GM20000 (cell line): ENCODE measurements at regions not wholly inside any gene's neighbourhood (a gene's known extent, or its start where the extent isn't known, plus 50 kb on each side); places are given as distances from the start of the nearest gene placed in this dataset.
A peak's percentile ranks its signal among the peaks of the same experiment; 100 is the strongest.
"Not testable (repeated sequence)": the region's sequence is repeated elsewhere in the genome, so short reads cannot be mapped to it uniquely, and the experiment has no call there.

Experiments
- DNase-seq: peaks from one replicate; pipeline ENCODE4 v3.0.0; 2012; ENCODE audit warnings: low spot score
- TF ChIP-seq, protein P1 (sequence below): IDR thresholded peaks from 2 replicates; pipeline ENCODE4 v1.5.1; 2012; ENCODE audit warnings: mild to moderate bottlenecking, control low read depth; ENCODE audit errors: extremely low read depth, missing control alignments

DNA sequence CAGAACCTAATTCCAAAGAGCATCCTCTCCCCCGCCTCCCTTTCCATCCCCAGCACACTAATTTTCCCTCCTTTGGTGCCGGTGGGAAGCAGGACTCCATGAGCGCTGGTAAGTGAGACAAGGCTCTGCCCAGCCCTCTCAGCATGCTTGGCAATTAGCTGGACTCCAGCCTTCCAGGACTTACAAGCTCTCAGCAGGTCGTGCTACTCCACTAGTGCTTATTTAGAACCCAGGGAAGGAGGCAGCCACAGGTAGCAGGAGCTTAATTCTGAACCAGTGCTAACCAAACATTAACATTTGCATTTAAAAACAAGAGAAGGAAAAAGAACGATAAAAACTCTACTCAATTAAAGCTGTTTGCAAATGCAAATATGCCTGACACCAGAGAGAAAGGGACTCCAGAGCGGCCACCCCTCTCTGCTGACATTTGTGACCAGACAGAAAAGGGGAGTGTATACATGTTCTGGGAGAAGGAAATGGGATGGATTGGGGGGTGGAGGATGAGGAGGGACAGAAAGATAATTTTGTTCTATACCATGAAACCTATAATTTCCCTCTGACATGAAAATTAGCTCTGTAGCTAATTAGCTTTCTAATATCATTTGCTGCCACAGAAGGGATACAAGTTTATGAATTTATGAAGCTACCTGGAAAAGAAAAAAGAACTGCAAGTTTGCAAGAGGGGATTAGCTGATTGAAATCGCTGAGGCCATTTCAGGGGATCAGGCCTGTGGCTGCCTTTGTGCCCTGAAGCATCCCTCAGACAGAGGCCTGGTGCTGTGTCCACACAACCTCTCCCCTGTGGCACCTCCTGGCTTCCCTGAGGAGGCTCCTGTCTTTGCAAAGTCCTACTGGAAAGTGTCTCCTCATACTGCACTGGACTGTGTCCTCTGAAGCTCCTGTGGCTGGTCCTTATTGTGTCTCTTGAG lies 266.3 kb downstream of the SEC61B start:
- no peak for DNase-seq
- TF ChIP-seq, protein P1, sequence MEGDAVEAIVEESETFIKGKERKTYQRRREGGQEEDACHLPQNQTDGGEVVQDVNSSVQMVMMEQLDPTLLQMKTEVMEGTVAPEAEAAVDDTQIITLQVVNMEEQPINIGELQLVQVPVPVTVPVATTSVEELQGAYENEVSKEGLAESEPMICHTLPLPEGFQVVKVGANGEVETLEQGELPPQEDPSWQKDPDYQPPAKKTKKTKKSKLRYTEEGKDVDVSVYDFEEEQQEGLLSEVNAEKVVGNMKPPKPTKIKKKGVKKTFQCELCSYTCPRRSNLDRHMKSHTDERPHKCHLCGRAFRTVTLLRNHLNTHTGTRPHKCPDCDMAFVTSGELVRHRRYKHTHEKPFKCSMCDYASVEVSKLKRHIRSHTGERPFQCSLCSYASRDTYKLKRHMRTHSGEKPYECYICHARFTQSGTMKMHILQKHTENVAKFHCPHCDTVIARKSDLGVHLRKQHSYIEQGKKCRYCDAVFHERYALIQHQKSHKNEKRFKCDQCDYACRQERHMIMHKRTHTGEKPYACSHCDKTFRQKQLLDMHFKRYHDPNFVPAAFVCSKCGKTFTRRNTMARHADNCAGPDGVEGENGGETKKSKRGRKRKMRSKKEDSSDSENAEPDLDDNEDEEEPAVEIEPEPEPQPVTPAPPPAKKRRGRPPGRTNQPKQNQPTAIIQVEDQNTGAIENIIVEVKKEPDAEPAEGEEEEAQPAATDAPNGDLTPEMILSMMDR: no peak

DNA sequence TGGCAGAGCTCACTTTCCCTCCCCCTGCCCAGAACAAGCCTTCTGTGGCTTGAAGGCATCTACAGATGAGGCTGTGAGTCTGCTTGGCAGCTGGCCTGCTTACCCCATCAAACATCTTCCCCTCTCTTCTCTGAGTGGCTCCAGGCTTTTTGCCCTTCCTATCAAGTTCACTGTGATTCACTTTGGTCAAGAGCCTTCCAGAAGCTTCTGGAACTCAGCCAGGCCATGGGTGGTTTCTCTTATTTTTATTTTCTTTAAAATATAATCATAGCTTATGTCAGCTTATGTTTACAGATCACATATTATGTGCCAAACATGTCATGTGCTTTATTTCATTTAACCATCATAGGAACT lies 267.0 kb downstream of the SEC61B start:
- TF ChIP-seq, protein P1: no peak
- DNase-seq: no peak

DNA sequence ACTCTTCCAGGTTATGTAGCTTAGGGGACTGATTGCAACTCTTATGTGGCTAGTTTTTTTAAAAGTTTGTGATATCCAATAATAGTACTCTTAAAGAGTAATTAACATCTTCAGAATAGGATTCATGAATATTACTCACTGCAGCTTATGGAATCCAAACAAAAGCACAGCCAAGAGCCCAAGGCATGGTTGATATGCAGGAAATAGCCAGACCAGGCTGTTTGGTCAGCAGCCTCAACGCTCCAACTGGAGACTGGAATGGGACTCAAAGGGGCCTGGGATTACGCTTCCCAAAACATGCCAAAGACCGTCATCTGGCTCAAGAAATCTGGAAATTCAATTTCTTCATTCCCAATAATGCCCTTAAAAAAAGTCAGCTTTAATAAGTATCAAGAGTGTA lies 268.6 kb downstream of the SEC61B start:
- no peak for DNase-seq

DNA sequence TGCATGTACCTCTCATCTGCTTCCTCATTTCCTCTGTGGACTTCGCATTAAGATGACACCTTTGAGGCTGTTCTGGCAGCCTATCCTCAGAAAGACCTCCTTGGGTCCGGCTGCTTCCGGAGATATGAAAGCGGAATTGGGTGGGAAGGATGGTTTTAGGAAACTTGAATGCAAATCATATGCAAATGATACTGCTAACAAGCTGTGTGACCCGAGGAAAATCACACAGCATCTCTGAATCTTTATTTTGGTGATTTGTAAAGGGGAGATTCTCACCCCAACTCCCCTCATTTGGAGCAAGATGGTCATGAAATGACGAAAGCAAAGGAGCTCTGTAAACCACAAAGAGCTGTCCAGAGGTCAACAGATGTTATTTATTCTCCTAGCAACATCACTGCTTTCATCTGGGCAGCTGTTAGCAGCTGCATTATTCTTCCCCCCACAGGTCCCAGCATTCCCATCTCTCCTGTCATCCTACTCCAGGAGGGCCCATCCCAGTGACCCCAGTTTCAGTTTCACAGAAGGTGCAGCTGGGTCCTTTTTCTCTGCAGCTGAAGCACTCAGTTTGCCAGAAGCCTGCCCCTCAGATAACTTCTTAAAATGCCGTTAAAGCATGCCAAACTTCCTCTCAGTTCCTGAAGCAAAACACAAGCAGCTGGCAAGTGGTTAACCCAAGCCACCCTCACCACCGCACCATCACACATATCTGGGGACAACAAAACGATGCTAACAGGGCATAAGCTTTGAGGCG lies 269.5 kb downstream of the SEC61B start:
- DNase-seq: peak; percentile 36
- TF ChIP-seq, protein P1: no peak

More for the DNA sequence above, 268.6 kb downstream of the SEC61B start:
- TF ChIP-seq, protein P1: no peak

DNA sequence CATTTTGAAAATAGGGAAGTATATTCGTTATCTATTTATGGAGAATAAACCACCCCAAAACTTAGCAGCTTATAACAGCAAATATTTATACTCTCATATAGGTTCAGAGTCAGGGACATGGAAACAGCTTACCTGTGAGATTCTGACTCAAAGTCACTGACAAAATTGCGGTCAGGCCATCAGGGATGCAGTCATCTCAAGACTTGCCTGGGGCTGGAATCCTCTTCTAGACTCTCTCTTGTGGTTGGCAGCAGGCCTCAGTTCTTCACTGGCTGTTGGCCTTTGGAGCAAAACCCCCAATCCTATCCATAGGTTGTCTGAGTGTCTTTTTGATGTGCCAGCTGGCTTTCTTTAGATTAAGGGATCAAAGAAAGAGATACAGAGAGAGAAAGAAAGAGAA lies 275.6 kb downstream of the SEC61B start:
- DNase-seq: no peak
- TF ChIP-seq, protein P1: no peak

DNA sequence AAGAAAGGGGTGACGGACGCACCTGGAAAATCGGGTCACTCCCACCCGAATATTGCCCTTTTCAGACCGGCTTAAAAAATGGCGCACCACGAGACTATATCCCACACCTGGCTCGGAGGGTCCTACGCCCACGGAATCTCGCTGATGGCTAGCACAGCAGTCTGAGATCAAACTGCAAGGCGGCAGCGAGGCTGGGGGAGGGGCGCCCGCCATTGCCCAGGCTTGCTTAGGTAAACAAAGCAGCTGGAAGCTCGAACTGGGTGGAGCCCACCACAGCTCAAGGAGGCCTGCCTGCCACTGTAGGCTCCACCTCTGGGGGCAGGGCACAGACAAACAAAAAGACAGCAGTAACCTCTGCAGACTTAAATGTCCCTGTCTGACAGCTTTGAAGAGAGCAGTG lies 276.9 kb downstream of the SEC61B start:
- DNase-seq: not testable (repeated sequence)

DNA sequence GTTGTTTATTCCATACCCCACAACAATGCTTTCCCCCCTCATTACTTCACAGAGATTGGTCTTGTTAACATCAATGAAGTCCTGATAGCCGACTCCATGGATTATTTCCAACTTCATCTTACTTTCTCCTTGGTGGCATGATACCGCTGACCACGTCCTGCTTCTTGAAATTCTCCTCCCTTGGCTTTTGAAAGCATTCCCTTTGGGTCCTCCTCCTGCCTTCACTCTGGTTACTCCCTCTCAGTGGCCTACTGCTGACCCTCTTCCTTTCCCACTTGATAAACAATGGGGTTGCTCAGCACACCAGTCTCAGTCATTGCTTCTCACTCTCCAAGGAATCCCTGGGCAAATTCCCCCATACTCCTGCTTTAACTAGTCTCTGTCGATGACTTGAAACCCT lies 283.9 kb downstream of the SEC61B start:
- TF ChIP-seq, protein P1: no peak
- DNase-seq: no peak
